Esophagus squamous epithelium (tissue), 5 donors: ENCODE measurements at regions not wholly inside any gene's neighbourhood (a gene's known extent, or its start where the extent isn't known, plus 50 kb on each side); places are given as distances from the start of the nearest gene placed in this dataset.
A peak's percentile ranks its signal among the peaks of the same experiment; 100 is the strongest.
"Not testable (repeated sequence)": the region's sequence is repeated elsewhere in the genome, so short reads cannot be mapped to it uniquely, and the experiment has no call there.

Source experiments
- DNase-seq: peaks from one replicate; lab custom pipeline; 2025; lab: John Stamatoyannopoulos, UW
- H3K27ac ChIP-seq, 4 donors: fragments of 200-600 bp; sonication (generic); one replicate each; pipeline ENCODE4 v1.5.1; 2016 to 2019; ENCODE audit warnings: mild to moderate bottlenecking in 1 of 4
- H3K27me3 ChIP-seq, 4 donors: fragments of 200-600 bp; sonication (generic); 1 replicate in 3 of 4; 2 replicates in 1 of 4; pipeline versions ENCODE4 v1.5.1 to v1.6.0; 2017 to 2021; ENCODE audit warnings: antibody characterized with exemption in 1 of 4
- H3K36me3 ChIP-seq, 3 donors: fragments of 200-600 bp; sonication (generic); one replicate each; pipeline ENCODE4 v1.5.1; 2016 to 2019
- H3K4me1 ChIP-seq, 3 donors: fragments of 200-600 bp; sonication (generic); one replicate each; pipeline ENCODE4 v1.5.1; 2017 to 2019
- H3K4me3 ChIP-seq, 4 donors: fragments of 200-600 bp; sonication (generic); 1 replicate in 3 of 4; 2 replicates in 1 of 4; pipeline ENCODE4 v1.5.1; 2016 to 2019; ENCODE audit warnings: mild to moderate bottlenecking in 2 of 4, moderate library complexity in 1 of 4
- H3K9me3 ChIP-seq, 3 donors: fragments of 200-600 bp; sonication (generic); one replicate each; pipeline ENCODE4 v1.5.1; 2016 to 2019
- CTCF ChIP-seq, 6 experiments: fragments of 450-650 bp in 4 of 6; fragments of 200-600 bp in 2 of 6; sonication (generic) in 2 of 6; IDR thresholded peaks; one replicate each; pipeline ENCODE4 v1.5.1; 2016 to 2019; ENCODE audit warnings: antibody characterized with exemption in 6 of 6, mild to moderate bottlenecking in 4 of 6, moderate library complexity in 4 of 6
- POLR2A ChIP-seq, 4 donors: fragments of 450-650 bp; IDR thresholded peaks; one replicate each; pipeline ENCODE4 v1.6.1; 2017; ENCODE audit warnings: antibody characterized with exemption in 4 of 4, mild to moderate bottlenecking in 4 of 4, moderate library complexity in 3 of 4
- WGBS, 2 donors: methylation state at CpG; one replicate each; pipeline ENCODE4 v1.1.5; 2018; 5-methylcytosine and 5-hydroxymethylcytosine counted together
- intact Hi-C: fragments of 100-400 bp; cut with DNase I; formaldehyde crosslinking; loops from one replicate; pipeline ENCODE4 v1.15.0; 2022
- donor health status: DM: yes; HTN: yes; CAD: no.

GRCh38 chr14:99995700-99996356, 69.4 kb upstream of the EVL start:
- Histone ChIP-seq H3K4me1 (peaks cover 0 to 14% (median 0%) of the 10 kb centered on the region in 3 donors), H3K9me3 (no peaks in the 10 kb centered on the region), H3K4me3 (no peak overlapping the region), H3K36me3 (no peaks in the 10 kb centered on the region), H3K27me3 (no peaks in the 10 kb centered on the region), H3K27ac (no peak overlapping the region)
- DNase-seq = no peak
- WGBS, 2 donors = 0 to 13% methylated on average over 2 of the region's 2 CpGs
- intact Hi-C loops = no loop called here
- TF ChIP-seq POLR2A (IDR thresholded peaks at IDR 0.05) = no peak
- TF ChIP-seq CTCF (IDR thresholded peaks at IDR 0.05) = peak; percentile 67 to 90 (median 77)

- 45 to 58% methylated on average over 5 of the region's 5 CpGs for WGBS, 2 donors
- no peak for TF ChIP-seq CTCF (IDR thresholded peaks at IDR 0.05)
- no peak for TF ChIP-seq POLR2A (IDR thresholded peaks at IDR 0.05)
- no peak overlapping the region for H3K4me3 ChIP-seq
- H3K4me1 ChIP-seq = peaks cover 0 to 14% (median 0%) of the 10 kb centered on the region in 3 donors
- H3K27me3 ChIP-seq = no peaks in the 10 kb centered on the region
- intact Hi-C loops = no loop called here
- no peaks in the 10 kb centered on the region for H3K9me3 ChIP-seq
- no peaks in the 10 kb centered on the region for H3K36me3 ChIP-seq
- DNase-seq = no peak
- no peak overlapping the region for H3K27ac ChIP-seq
Measured at GRCh38 chr14:99996951-99997571, 68.2 kb upstream of the EVL start.

- intact Hi-C loops = not testable (repeated sequence)
Measured at GRCh38 chr14:100000398-100000797, 64.8 kb upstream of the EVL start.

GRCh38 chr14:100004392-100004791, 60.8 kb upstream of the EVL start:
- H3K27me3 ChIP-seq = no peaks in the 10 kb centered on the region
- no peak overlapping the region for H3K27ac ChIP-seq
- no peak for TF ChIP-seq CTCF (IDR thresholded peaks at IDR 0.05)
- no peak for TF ChIP-seq POLR2A (IDR thresholded peaks at IDR 0.05)
- no peak overlapping the region for H3K4me3 ChIP-seq
- intact Hi-C loops = no loop called here
- DNase-seq = no peak
- WGBS, 2 donors = 70 to 90% methylated on average over 1 of the region's 1 CpG
- no peaks in the 10 kb centered on the region for H3K4me1 ChIP-seq
- H3K9me3 ChIP-seq = no peaks in the 10 kb centered on the region
- no peaks in the 10 kb centered on the region for H3K36me3 ChIP-seq

More at GRCh38 chr14:100000398-100000797, 64.8 kb upstream of the EVL start:
- peaks cover 0 to 14% (median 0%) of the 10 kb centered on the region in 3 donors for H3K4me1 ChIP-seq
- not testable (repeated sequence) for H3K27ac ChIP-seq, H3K9me3 ChIP-seq, H3K36me3 ChIP-seq, H3K27me3 ChIP-seq, DNase-seq, H3K4me3 ChIP-seq
- WGBS, 2 donors = 95 to 98% methylated on average over 15 of the region's 15 CpGs

GRCh38 chr14:100007254-100007653, 58.0 kb upstream of the EVL start:
- DNase-seq = no peak
- H3K4me1 ChIP-seq = no peaks in the 10 kb centered on the region
- H3K27ac ChIP-seq = no peak overlapping the region
- H3K9me3 ChIP-seq = no peaks in the 10 kb centered on the region
- TF ChIP-seq CTCF (IDR thresholded peaks at IDR 0.05) (no peak), POLR2A (IDR thresholded peaks at IDR 0.05) (no peak)
- H3K4me3 ChIP-seq = no peak overlapping the region
- H3K27me3 ChIP-seq = no peaks in the 10 kb centered on the region
- 88 to 100% methylated on average over 1 of the region's 1 CpG for WGBS, 2 donors
- H3K36me3 ChIP-seq = no peaks in the 10 kb centered on the region
- intact Hi-C loops = no loop called here

GRCh38 chr14:100009802-100010201, 55.4 kb upstream of the EVL start:
- 62 to 72% methylated on average over 2 of the region's 2 CpGs for WGBS, 2 donors

More at GRCh38 chr14:100009802-100010201, 55.4 kb upstream of the EVL start:
- intact Hi-C loops, DNase-seq, H3K9me3 ChIP-seq, H3K27me3 ChIP-seq, H3K4me3 ChIP-seq, H3K4me1 ChIP-seq, H3K36me3 ChIP-seq, H3K27ac ChIP-seq: not testable (repeated sequence)
